Left forelimb (tissue), 1 donor: ENCODE measurements at regions not wholly inside any gene's neighbourhood (a gene's known extent, or its start where the extent isn't known, plus 50 kb on each side); places are given as distances from the start of the nearest gene placed in this dataset.

Experiments used
- DNase-seq: peaks from one replicate; pipeline ENCODE4 v3.0.0-alpha.2; 2018; ENCODE audit warnings: low spot score

GRCh38 chr11:106461148-106461691, 383.8 kb downstream of the AASDHPPT start:
- DNase-seq: no peak

GRCh38 chr11:106461839-106462545, 384.5 kb downstream of the AASDHPPT start:
- DNase-seq: no peak

GRCh38 chr11:106463154-106463553, 385.7 kb downstream of the AASDHPPT start:
- DNase-seq: no peak

- DNase-seq: no peak
Observed at GRCh38 chr11:106463796-106464201, 386.3 kb downstream of the AASDHPPT start.

- DNase-seq: no peak
Observed at GRCh38 chr11:106464728-106465127, 387.3 kb downstream of the AASDHPPT start.

DNA sequence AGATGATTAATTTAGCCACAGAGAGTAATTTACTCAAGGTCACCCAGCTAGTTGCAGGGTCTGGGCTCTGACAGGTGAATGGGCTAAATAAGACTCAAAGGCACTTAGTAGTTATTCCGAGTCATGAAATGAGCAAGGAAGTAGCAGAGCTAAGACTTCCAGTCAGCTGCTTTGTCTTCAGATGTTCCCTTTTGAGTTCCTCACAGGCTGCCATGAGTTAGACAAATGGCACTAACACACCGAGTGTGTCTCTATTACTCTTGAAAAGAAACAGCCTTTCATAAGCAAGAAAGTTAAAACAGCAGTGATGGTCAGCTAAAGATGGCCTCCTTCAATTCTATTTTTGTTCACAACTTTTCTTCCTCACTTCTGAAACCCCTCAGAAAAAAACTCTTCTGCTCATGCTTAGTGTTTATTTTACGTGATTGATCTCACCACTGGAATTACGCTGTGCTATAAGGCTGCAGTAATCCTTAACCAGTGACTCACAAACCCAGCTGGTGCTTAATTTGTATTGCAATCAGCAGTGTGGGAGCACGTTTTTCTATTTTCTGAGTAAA, 389.1 kb downstream of the AASDHPPT start:
- no peak for DNase-seq

DNA sequence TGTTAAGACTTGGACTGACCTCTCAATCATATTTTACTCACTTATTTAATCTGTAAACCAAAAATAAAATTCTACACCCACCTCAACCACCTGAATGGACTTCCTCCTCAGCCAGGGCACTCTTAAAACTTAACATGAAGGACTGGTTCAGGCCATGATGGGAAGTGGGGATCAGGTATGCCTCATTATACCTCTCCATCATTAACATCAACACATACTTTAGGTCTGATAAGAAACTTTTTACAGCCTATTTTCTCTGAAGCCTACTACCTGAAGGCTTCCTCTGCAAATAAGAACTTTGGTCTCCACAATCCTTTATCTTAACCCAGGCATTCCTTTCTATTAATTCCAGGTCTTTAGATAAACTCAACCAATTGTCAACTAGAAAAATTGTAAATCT, 390.0 kb downstream of the AASDHPPT start:
- no peak for DNase-seq

DNA sequence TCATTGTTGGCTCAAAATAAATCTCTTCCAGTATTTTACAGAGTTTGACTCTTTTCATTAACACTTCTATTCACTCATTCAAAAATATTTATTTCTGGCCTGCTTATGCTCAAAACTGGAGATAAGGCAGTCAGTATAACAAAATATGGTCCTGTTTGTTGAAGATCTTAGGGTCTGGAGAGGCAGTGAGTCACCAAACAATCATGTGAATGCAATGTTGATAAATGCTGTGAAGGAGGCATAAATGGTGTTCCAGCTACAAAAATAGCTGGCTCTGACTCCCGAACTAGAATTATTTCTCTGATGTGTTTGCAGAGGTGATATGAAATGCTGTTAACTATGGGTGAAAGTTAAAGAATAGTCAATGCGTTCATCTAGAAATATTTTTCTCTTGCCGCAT, 390.6 kb downstream of the AASDHPPT start:
- DNase-seq: no peak

GRCh38 chr11:106468531-106468930, 391.1 kb downstream of the AASDHPPT start:
- DNase-seq: no peak

DNA sequence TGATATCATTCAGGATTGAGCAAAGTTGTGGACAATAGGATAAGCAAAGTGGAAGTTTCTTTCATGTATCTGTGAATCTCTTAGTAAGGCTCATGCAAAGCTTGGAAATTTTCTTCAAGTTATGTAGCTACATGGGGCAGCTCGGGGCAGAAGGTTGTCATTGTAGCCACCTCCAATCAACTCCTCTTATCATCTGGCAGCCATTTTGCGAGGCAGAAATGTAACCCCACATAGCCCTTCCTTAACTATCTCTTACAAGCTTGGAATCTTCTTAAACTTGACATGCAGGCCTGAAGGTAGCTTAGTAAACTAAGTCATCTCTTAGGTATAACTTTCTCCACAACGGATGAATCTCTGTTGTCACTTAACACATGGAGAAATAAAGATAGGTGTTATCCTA, 392.8 kb downstream of the AASDHPPT start:
- no peak for DNase-seq

- DNase-seq: no peak
Observed at GRCh38 chr11:106471276-106471675, 393.8 kb downstream of the AASDHPPT start.

DNA sequence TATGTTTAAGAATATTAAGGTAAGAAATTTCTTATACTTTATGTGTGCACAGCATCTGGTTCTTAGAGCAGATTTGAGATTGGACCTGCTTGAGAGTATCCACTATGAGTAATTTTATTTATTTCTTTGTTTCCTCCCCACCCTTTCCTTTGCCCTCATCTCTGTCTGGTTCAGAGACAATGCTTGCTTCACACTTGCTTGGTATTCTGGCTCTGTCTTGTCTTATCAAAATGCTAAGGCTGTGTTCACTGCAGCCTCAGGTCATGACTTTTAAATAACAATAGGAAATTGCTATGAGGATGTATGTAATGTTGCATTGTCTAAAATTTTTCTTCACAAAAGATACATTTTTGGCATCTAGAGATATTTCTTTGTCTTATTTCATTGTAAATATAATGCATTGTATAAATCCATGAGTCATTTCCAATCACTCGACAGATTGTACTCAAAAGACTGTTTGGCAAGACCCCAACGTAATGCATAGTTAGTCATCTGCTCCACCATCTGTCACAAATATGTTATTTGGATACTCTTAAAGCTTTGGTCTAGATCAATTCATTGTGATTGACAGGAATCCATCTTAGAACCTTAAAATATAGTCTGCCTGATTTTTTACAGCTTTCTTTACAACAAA, 395.7 kb downstream of the AASDHPPT start:
- no peak for DNase-seq

GRCh38 chr11:106474274-106474673, 396.8 kb downstream of the AASDHPPT start:
- no peak for DNase-seq

- DNase-seq: no peak
Observed at GRCh38 chr11:106475181-106475580, 397.7 kb downstream of the AASDHPPT start.

DNA sequence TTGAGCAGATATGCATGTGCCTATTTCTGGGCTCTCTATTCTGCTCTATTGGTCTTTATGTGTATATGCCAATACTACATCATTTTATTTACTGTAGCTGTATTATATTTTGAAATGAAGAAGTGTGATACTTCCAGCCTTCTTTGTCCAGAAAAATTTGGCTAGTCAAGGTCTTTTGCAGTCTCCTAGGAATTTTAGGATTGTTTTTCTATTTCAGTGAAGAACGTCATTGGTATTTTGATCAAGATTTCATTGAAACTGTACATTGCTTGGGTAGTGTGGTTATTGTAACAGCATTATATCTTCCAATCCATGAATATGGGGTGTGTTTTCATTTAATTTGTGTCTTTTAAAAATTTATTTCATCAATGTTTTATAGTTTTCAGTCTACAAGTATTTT, 400.3 kb downstream of the AASDHPPT start:
- DNase-seq: no peak

DNA sequence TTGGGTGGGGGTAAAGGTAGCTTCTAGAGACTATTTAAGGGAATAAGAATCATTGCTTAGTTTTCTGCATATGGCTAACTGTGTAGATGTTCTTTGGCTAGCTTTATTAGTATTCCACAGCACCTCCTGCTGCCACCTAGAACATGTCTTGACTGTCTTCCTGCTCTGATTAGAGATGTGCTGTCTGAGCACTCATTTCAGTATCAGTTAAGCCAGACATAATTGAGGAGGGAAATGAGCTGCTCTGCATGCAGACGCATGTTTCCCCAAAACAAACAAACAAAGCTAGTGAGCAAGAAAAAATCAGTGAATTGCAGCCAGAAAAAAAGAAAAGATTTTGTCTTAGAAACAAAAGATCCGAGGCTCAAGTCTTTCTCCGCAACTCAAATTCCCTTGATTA, 402.2 kb downstream of the AASDHPPT start:
- no peak for DNase-seq

DNA sequence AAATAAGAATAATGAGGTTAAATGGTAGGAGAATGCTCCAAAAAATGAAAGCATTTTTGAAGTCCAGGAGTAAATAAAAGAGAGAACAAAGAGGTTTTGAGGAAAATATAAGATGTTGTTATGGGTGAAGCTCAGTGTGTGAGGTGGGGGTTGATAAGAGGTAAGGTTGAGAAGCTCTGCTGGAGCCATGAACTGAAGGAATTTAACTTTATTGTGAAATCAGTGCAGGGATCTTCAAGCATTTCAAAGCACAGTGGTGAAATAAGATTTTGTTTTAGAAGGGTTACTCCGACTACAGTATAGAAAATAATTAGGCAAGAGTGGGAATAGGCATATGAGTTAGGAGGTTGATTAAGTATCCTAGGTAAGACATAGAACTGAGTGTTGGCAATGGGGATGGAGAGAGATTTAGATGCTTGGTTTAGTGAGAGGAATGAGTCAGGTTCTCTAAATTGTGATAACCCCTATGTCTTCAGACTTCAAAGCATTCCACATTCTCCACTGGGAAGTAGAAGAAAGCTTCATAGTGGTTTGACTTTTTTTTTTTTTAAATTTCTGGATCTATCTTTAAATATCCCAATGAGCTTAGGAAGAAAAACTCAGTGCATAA, 403.2 kb downstream of the AASDHPPT start:
- DNase-seq: no peak

DNA sequence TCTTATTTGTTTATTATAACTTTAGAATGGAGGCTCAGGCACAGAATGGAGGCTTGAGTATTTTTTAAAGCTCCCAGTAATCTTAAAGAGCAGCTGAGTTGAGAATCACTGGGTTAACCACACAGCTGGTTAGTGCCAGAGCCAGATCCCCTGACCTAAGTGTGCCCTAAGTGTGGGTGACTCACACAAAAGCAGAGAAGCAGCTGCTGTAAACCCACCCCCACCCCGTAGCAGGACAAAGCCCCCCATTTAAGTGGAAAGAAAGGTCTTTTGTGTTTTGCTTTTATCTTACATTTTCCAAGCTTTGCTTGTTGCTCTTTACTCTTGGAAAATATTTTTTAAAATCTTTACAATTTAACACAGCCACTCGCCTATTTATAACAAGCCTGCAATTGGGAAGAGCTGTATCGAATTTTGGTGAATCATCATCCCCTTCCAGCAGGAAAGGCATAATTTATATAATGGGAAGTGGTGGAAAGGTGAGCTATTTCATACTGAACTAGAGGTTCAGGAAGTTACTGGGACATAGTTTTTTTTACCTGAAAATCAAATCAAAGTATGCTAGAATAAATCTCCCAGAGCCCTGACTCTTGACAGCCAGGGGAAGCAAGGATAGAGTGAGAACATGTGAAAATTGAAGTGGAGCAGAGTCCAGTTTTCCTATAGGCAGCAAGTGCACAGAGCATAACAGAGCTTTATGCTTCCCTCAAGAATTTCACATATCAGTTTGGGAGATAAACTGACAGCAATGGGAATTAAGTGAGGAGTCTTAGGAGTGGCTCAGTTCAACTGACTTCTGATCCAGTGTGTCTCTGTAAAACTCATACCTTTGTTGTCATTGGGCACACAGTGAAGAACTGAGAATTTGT, 405.7 kb downstream of the AASDHPPT start:
- no peak for DNase-seq

DNA sequence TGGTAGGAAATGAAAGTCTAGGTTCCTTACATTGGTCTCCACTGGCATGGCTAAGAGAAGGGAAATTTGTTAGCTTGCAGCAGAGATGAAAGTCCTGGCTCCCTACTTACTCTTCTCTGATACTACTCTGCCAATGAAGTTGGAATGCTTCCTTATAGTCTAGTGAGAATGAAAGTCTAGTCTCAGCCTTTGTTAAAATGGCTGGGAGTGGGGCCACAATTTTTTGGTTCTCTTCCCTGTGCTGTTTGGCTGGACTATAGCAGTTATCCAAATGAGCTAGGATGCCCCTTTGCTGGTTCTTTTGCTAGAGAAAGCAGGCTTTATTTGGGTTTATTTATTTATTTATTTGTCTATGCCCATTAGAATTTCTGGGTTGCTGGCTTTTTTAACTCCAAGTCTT, 414.3 kb downstream of the AASDHPPT start:
- no peak for DNase-seq

- DNase-seq: no peak
Observed at GRCh38 chr11:106493751-106494150, 416.3 kb downstream of the AASDHPPT start.

DNA sequence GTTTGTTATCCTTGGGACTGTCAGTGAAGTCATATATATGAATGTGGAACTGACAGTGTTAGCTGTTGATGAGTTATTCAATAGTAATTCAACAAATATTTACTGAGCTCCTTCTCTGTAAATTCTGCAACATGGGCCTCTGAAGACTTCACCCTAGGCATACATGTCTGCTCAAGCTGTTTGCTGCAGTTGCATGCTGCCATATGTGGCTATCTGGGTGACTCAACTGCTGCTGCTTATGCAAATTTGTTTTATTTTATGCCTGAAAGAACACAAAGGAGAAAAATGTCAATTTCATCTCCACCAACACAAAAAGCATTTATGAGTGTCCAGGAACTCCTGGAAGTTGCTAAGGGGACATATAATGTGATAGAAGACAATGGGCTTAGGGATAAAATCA, 417.6 kb downstream of the AASDHPPT start:
- DNase-seq: no peak

GRCh38 chr11:106496677-106497076, 419.2 kb downstream of the AASDHPPT start:
- DNase-seq: no peak
